K562 (cell line): ENCODE measurements at regions not wholly inside any gene's neighbourhood (a gene's known extent, or its start where the extent isn't known, plus 50 kb on each side); places are given as distances from the start of the nearest gene placed in this dataset.
A peak's percentile ranks its signal among the peaks of the same experiment; 100 is the strongest.

Source experiments
- ATAC-seq: fragments of 200-7000 bp; cut with Tn5 transposase; 3 replicates; pipeline ENCODE4 v1.9.1; 2020; ENCODE audit warnings: moderate library complexity
- BruUV-seq: library from RNA; stranded (reverse); fragments of 400-500 nt; replicated peaks from 2 replicates; lab custom pipeline; 2021; lab: Mats Ljungman, UMichigan
- CTCF ChIA-PET: fragments of 300-600 bp; formaldehyde crosslinking; extraction: SDS; loops from one replicate; lab custom pipeline; 2021; ENCODE audit warnings: low intra/inter-chr PET ratio; lab: Yijun Ruan, JAX
- POLR2A ChIA-PET: fragments of 300-600, 350-650 bp; sonication (Branson Sonifier 250); formaldehyde crosslinking; extraction: SDS; loops from one replicate; lab custom pipeline; 2021; ENCODE audit warnings: antibody characterized with exemption, inconsistent platforms; lab: Yijun Ruan, JAX
- DNase-seq, 4 experiments: peaks; one replicate each; pipeline versions ENCODE4 v3.0.0 to v3.0.0-alpha.2; 2011 to 2018; ENCODE audit warnings: low spot score in 3 of 4, mixed read lengths in 3 of 4; ENCODE audit errors: extremely low read depth in 1 of 4
- FAIRE-seq: peaks from 2 replicates; lab custom pipeline; 2011; peaks lifted over from hg19 to GRCh38; lab: Jason Lieb, UNC
- H2AFZ ChIP-seq: 2 replicates; pipeline ENCODE4 v1.6.0; 2011; ENCODE audit warnings: low read depth, low read length, control low read depth, inconsistent platforms
- H3K27ac ChIP-seq: fragments of 200-600 bp; 3 replicates; pipeline ENCODE4 v1.8.0; 2011; ENCODE audit warnings: low read depth, mild to moderate bottlenecking, control low read depth, inconsistent platforms, low read length, moderate library complexity, mixed read lengths; ENCODE audit errors: extremely low read depth
- H3K27me3 ChIP-seq, 2 experiments: fragments of 300-600 bp in 1 of 2; 2 replicates in 1 of 2; 3 replicates in 1 of 2; pipeline versions ENCODE4 v1.6.0 to v1.8.0; 2011; ENCODE audit warnings: inconsistent platforms in 2 of 2, low read length in 2 of 2, mild to moderate bottlenecking in 1 of 2, mixed read lengths in 1 of 2, moderate library complexity in 1 of 2; ENCODE audit not compliant: control insufficient read depth in 2 of 2, insufficient read depth in 2 of 2
- H3K36me3 ChIP-seq: fragments of 300-600 bp; 3 replicates; pipeline ENCODE4 v1.8.0; 2011; ENCODE audit warnings: mild to moderate bottlenecking, low read length, inconsistent platforms; ENCODE audit not compliant: control insufficient read depth, insufficient read depth
- H3K4me1 ChIP-seq, 2 experiments: fragments of 200-600 bp in 1 of 2; replicated peaks in 1 of 2; 2 replicates in 1 of 2; 3 replicates in 1 of 2; pipeline versions ENCODE4 v1.5.1 to v1.8.0; 2011; ENCODE audit warnings: inconsistent platforms in 2 of 2, low read length in 2 of 2, mild to moderate bottlenecking in 1 of 2, mixed read lengths in 1 of 2, moderate library complexity in 1 of 2; ENCODE audit not compliant: control insufficient read depth in 2 of 2, insufficient read depth in 2 of 2
- H3K4me2 ChIP-seq: 2 replicates; pipeline ENCODE4 v1.6.1; 2011; ENCODE audit warnings: low read length, control low read depth, inconsistent platforms, mixed read lengths; ENCODE audit not compliant: insufficient read depth
- H3K4me3 ChIP-seq: fragments of 200-600 bp; sonication (generic), shearing (Covaris generic); 2 replicates; pipeline ENCODE4 v1.5.1; 2016; ENCODE audit warnings: control low read depth, inconsistent platforms
- H3K79me2 ChIP-seq: fragments of 200-600 bp; 3 replicates; pipeline ENCODE4 v1.8.0; 2011; ENCODE audit warnings: low read length, inconsistent platforms; ENCODE audit not compliant: control insufficient read depth, insufficient read depth
- H3K9ac ChIP-seq, 2 experiments: 2 replicates each; pipeline versions ENCODE4 v1.6.0 to v1.6.1; 2011; ENCODE audit warnings: low read depth in 2 of 2, low read length in 2 of 2, control low read depth in 1 of 2, inconsistent platforms in 1 of 2, mild to moderate bottlenecking in 1 of 2, mixed read lengths in 1 of 2; ENCODE audit not compliant: insufficient read depth in 1 of 2
- H3K9me1 ChIP-seq: one replicate; pipeline ENCODE4 v1.6.0; 2011; ENCODE audit warnings: inconsistent platforms, mild to moderate bottlenecking, low read length, moderate library complexity; ENCODE audit not compliant: control insufficient read depth, insufficient read depth
- H3K9me3 ChIP-seq: replicated peaks from 2 replicates; pipeline ENCODE4 v1.5.1; 2011; ENCODE audit warnings: low read depth, low read length, inconsistent platforms; ENCODE audit not compliant: control insufficient read depth, insufficient read depth
- H4K20me1 ChIP-seq: replicated peaks from 2 replicates; pipeline ENCODE4 v1.6.1; 2011; ENCODE audit warnings: low read length, inconsistent platforms, mixed read lengths; ENCODE audit not compliant: control insufficient read depth, insufficient read depth
- EP300 ChIP-seq: IDR thresholded peaks from 2 replicates; pipeline ENCODE4 v1.6.1; 2012; ENCODE audit warnings: low read length, improper control_type of control experiment
- ETV1 ChIP-seq: fragments of 450-650 bp; conservative IDR thresholded peaks from 2 replicates; pipeline ENCODE4 v1.6.1; 2016; ENCODE audit warnings: missing genetic modification characterization, control low read depth, low read depth, missing compliant biosample characterization
- GATAD2B ChIP-seq: fragments of 450-650 bp; IDR thresholded peaks from 2 replicates; pipeline ENCODE4 v1.6.1; 2017; ENCODE audit warnings: mild to moderate bottlenecking, borderline replicate concordance
- MAFG ChIP-seq: fragments of 450-650 bp; conservative IDR thresholded peaks from 2 replicates; pipeline ENCODE4 v1.6.1; 2016; ENCODE audit warnings: missing genetic modification characterization, missing compliant biosample characterization
- MAFK ChIP-seq: IDR thresholded peaks from 2 replicates; pipeline ENCODE4 v1.6.1; 2011; ENCODE audit warnings: low read length, improper control_type of control experiment
- MNT ChIP-seq, 2 experiments: fragments of 450-650 bp; conservative IDR thresholded peaks; 2 replicates each; pipeline ENCODE4 v1.6.1; 2017; ENCODE audit warnings: mild to moderate bottlenecking in 2 of 2, moderate library complexity in 2 of 2
- MTA3 ChIP-seq: fragments of 450-650 bp; formaldehyde crosslinking; IDR thresholded peaks from 2 replicates; pipeline ENCODE4 v1.6.1; 2017; ENCODE audit warnings: mild to moderate bottlenecking, borderline replicate concordance
- PHF21A ChIP-seq: fragments of 450-650 bp; IDR thresholded peaks from 2 replicates; pipeline ENCODE4 v1.6.1; 2017; ENCODE audit warnings: low read depth, borderline replicate concordance
- PPARD ChIP-seq: fragments of 250-450 bp; sonication (Bioruptor Pico); IDR thresholded peaks from 2 replicates; pipeline ENCODE4 v1.8.0; 2022; ENCODE audit warnings: inconsistent platforms, mild to moderate bottlenecking, moderate library complexity
- SRSF9 ChIP-seq: fragments of 200-400 bp; formaldehyde crosslinking; IDR thresholded peaks from 2 replicates; pipeline ENCODE4 v1.6.1; 2017; ENCODE audit warnings: low read depth, low read length, borderline replicate concordance
- TSC22D4 ChIP-seq: fragments of 450-650 bp; IDR thresholded peaks from 2 replicates; pipeline ENCODE4 v1.6.1; 2016; ENCODE audit warnings: missing genetic modification characterization, missing biosample characterization, control low read depth
- ZNF217 ChIP-seq: sonication (generic); formaldehyde crosslinking; IDR thresholded peaks from 2 replicates; pipeline ENCODE4 v1.8.0; 2022; ENCODE audit warnings: mild to moderate bottlenecking, missing genetic modification reagents
- ZNF263 ChIP-seq: sonication (generic); formaldehyde crosslinking; IDR thresholded peaks from 2 replicates; pipeline ENCODE4 v1.8.0; 2022; ENCODE audit warnings: mild to moderate bottlenecking, missing genetic modification reagents, borderline replicate concordance
- WGBS: fragments of 100-300 bp; shearing (Covaris generic); methylation state at CpG from one replicate; pipeline ENCODE4 v1.1.6; 2016; ENCODE audit warnings: low coverage, mixed read lengths; ENCODE audit not compliant: insufficient coverage; ENCODE audit errors: missing lambda C conversion rate; 5-methylcytosine and 5-hydroxymethylcytosine counted together
- in situ Hi-C: fragments of 300-500 bp; cut with MboI; formaldehyde crosslinking; loops from 4 replicates; pipeline ENCODE4 v1.15.0; 2018; ENCODE audit warnings: inconsistent platforms, mixed read lengths
- intact Hi-C: fragments of 100-400 bp; cut with micrococcal nuclease; formaldehyde crosslinking; loops from 2 replicates; pipeline ENCODE4 v1.14.2; 2022
- TF ChIP-seq, protein P1 (sequence below), 2 experiments: fragments of 450-650 bp; IDR thresholded peaks; 2 replicates each; pipeline ENCODE4 v1.6.1; 2016
- TF ChIP-seq, protein P2 (sequence below): fragments of 450-650 bp; IDR thresholded peaks from one replicate; pipeline ENCODE4 v1.6.1; 2018; ENCODE audit warnings: mild to moderate bottlenecking, moderate library complexity; ENCODE audit not compliant: partially characterized antibody

DNA sequence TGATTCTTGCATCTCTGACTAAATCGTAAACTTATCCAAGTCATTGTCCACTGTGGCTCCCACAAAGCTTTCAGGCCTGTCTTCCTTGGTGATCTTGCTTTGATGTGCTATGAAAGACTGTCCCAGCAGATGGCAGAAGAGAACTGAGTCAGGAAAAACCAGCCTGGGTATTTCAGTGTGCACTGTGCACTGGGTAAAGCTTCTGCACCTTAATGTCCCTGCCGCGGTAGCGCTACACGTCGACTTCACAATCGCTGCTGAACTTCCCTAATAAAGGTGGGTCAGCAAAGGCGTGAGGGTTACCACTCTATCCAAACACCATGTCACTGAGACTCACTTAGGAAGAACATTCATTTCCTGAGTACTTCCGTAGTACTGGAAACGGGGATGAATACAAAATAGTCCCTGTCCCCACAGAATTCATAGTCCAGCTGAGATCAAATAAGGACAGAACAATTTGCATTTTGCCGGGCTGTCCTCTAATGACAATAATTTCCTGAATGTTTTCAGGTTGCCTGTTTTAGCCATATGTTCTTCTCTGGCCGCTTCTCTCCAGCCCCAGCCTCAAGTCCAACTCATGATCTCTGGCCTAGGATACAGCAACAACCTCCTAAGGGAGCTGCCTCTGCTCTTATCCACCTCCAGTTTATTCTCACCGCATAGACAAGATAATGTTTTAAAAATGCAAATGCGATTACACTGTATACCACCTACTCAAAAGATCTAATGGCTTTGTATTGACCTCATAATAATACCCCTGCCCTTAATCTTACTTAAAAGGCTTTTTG lies 83.6 kb upstream of the AKAP13 start (continued):
- TF ChIP-seq MNT (conservative IDR thresholded peaks at IDR 0.05) (no peak), MAFK (peak; percentile 3; the same call in 1 of the 2 replicates), EP300 (no peak)
- TF ChIP-seq, all 486 proteins: peak for 4

DNA sequence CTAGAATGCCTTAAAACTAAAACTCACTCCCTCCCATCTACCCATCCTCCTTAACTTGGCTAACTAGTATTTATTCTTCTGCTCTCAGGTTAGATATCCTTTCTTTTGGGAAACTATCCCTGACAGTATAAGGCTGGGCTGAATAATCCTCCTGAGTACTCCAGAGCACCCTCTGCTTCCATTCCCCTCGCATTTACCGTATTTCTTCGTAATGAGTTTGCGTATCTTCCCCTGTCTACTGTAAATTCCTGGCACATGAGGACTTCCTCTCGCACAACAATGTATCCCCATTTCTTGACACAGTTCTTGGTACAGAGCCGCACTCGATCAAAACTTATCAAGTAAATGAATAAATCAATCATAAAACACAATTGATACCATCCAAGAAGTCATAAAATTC lies 82.9 kb upstream of the AKAP13 start:
- H3K9ac ChIP-seq, result no peak overlapping the region
- ChIA-PET CTCF (interaction anchor here (0.7 kb wide), 1 partner anchor 449 kb away, joined by 3 read pairs; no protein-coding TSS in a partner anchor), POLR2A (interaction anchor here (0.9 kb wide), 1 partner anchor 36 kb away, joined by 3 read pairs; no protein-coding TSS in a partner anchor)
- H3K4me2 ChIP-seq, result no peak overlapping the region
- ATAC-seq, result no peak
- H2AFZ ChIP-seq, result no peak overlapping the region
- in situ Hi-C loops, result loop anchor here (10.0 to 25.0 kb wide), 3 partner anchors 123 to 1085 kb away; no protein-coding TSS in a partner anchor
- no TSS peak for BruUV-seq
- intact Hi-C loops, result loop anchor here (10.0 kb wide), 1 partner anchor 117 kb away; no protein-coding TSS in a partner anchor
- H3K4me3 ChIP-seq, result no peak overlapping the region
- 10% methylated on average over 7 of the region's 7 CpGs for WGBS
- H3K9me3 ChIP-seq, result no peaks in the 10 kb centered on the region
- no peak for FAIRE-seq
- no peaks in the 10 kb centered on the region for H3K79me2 ChIP-seq
- no peaks in the 10 kb centered on the region for H4K20me1 ChIP-seq
- no peaks in the 10 kb centered on the region for H3K4me1 ChIP-seq
- H3K36me3 ChIP-seq, result no peaks in the 10 kb centered on the region
- peaks cover 2 to 10% of the 10 kb centered on the region in 2 experiments; a peak in 3 of 5 replicates for H3K27me3 ChIP-seq
- H3K9me1 ChIP-seq, result no peaks in the 10 kb centered on the region
- no peak for DNase-seq
- no peak overlapping the region for H3K27ac ChIP-seq
- TF ChIP-seq ZNF263 (CRISPR knock-in tag) (no peak), PPARD (CRISPR knock-in tag) (no peak), SRSF9 (no peak), PHF21A (no peak), ETV1 (no peak), MTA3 (no peak), GATAD2B (no peak), TSC22D4 (no peak), MAFG (no peak), ZNF217 (CRISPR knock-in tag) (no peak)
- TF ChIP-seq, protein P1, sequence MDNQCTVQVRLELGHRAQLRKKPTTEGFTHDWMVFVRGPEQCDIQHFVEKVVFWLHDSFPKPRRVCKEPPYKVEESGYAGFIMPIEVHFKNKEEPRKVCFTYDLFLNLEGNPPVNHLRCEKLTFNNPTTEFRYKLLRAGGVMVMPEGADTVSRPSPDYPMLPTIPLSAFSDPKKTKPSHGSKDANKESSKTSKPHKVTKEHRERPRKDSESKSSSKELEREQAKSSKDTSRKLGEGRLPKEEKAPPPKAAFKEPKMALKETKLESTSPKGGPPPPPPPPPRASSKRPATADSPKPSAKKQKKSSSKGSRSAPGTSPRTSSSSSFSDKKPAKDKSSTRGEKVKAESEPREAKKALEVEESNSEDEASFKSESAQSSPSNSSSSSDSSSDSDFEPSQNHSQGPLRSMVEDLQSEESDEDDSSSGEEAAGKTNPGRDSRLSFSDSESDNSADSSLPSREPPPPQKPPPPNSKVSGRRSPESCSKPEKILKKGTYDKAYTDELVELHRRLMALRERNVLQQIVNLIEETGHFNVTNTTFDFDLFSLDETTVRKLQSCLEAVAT (IDR thresholded peaks at IDR 0.05), result no peak
- TF ChIP-seq, protein P2, sequence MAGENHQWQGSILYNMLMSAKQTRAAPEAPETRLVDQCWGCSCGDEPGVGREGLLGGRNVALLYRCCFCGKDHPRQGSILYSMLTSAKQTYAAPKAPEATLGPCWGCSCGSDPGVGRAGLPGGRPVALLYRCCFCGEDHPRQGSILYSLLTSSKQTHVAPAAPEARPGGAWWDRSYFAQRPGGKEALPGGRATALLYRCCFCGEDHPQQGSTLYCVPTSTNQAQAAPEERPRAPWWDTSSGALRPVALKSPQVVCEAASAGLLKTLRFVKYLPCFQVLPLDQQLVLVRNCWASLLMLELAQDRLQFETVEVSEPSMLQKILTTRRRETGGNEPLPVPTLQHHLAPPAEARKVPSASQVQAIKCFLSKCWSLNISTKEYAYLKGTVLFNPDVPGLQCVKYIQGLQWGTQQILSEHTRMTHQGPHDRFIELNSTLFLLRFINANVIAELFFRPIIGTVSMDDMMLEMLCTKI, result no peak
